GM12878 (cell line): ENCODE measurements at regions not wholly inside any gene's neighbourhood (a gene's known extent, or its start where the extent isn't known, plus 50 kb on each side); places are given as distances from the start of the nearest gene placed in this dataset.

Experiments
- ATAC-seq: fragments of 200-7000 bp; cut with Tn5 transposase; 3 replicates; pipeline ENCODE4 v1.9.1; 2020; ENCODE audit warnings: mild to moderate bottlenecking, moderate library complexity
- BruUV-seq: library from RNA; stranded (reverse); fragments of 400-500 nt; replicated peaks from 2 replicates; lab custom pipeline; 2021; lab: Mats Ljungman, UMichigan
- CTCF ChIA-PET: fragments of 300-600 bp; sonication (Branson Sonifier 250); formaldehyde crosslinking; extraction: SDS; loops from one replicate; lab custom pipeline; 2021; ENCODE audit warnings: inconsistent platforms; lab: Yijun Ruan, JAX
- POLR2A ChIA-PET: fragments of 350-600 bp; formaldehyde crosslinking; extraction: SDS; loops from one replicate; lab custom pipeline; 2021; ENCODE audit warnings: inconsistent platforms; lab: Charles Lee
- RAD21 ChIA-PET: fragments of 300-600 bp; sonication (Branson Sonifier 250); formaldehyde crosslinking; loops from one replicate; lab custom pipeline; 2023; ENCODE audit warnings: antibody characterized with exemption; ENCODE audit not compliant: unreplicated experiment; lab: Charles Lee
- SMC1A ChIA-PET: fragments of 300-600 bp; sonication (Branson Sonifier 250); formaldehyde crosslinking; loops from one replicate; lab custom pipeline; 2023; ENCODE audit not compliant: unreplicated experiment, uncharacterized antibody; lab: Charles Lee
- DNase-seq: peaks from one replicate; pipeline ENCODE4 v3.0.0-alpha.2; 2011; ENCODE audit warnings: low read depth, low spot score
- FAIRE-seq: peaks from 3 replicates; lab custom pipeline; 2011; peaks lifted over from hg19 to GRCh38; lab: Jason Lieb, UNC
- H2AFZ ChIP-seq: 2 replicates; pipeline ENCODE4 v1.6.0; 2011; ENCODE audit warnings: low read depth, low read length, control low read depth; ENCODE audit not compliant: control insufficient read depth
- H3K27ac ChIP-seq: 2 replicates; pipeline ENCODE4 v1.5.1; 2011; ENCODE audit warnings: control low read depth; ENCODE audit not compliant: control insufficient read depth, insufficient read depth
- H3K27me3 ChIP-seq, 2 experiments: replicated peaks in 1 of 2; 2 replicates each; pipeline versions ENCODE4 v1.6.0 to v1.6.1; 2011; ENCODE audit warnings: low read length in 1 of 2; ENCODE audit not compliant: control insufficient read depth in 2 of 2, insufficient read depth in 2 of 2
- H3K36me3 ChIP-seq, 2 experiments: 2 replicates each; pipeline ENCODE4 v1.5.1; 2011; ENCODE audit warnings: low read length in 1 of 2; ENCODE audit not compliant: control insufficient read depth in 2 of 2, insufficient read depth in 2 of 2
- H3K4me1 ChIP-seq: 2 replicates; pipeline ENCODE4 v1.6.1; 2011; ENCODE audit warnings: mild to moderate bottlenecking, low read length, moderate library complexity, mixed read lengths; ENCODE audit not compliant: control insufficient read depth, insufficient read depth
- H3K4me2 ChIP-seq: 2 replicates; pipeline ENCODE4 v1.6.0; 2011; ENCODE audit warnings: control low read depth; ENCODE audit not compliant: control insufficient read depth, insufficient read depth
- H3K4me3 ChIP-seq: fragments of 200-600 bp; sonication (generic); 2 replicates; pipeline ENCODE4 v1.5.1; 2016
- H3K79me2 ChIP-seq: 2 replicates; pipeline ENCODE4 v1.6.0; 2011; ENCODE audit warnings: low read length; ENCODE audit not compliant: control insufficient read depth, insufficient read depth
- H3K9ac ChIP-seq: 2 replicates; pipeline ENCODE4 v1.8.0; 2011; ENCODE audit warnings: low read length, control low read depth, mixed read lengths; ENCODE audit not compliant: control insufficient read depth, insufficient read depth
- H3K9me3 ChIP-seq: replicated peaks from 3 replicates; pipeline ENCODE4 v1.5.1; 2011; ENCODE audit warnings: mild to moderate bottlenecking, low read length; ENCODE audit not compliant: control insufficient read depth, insufficient read depth
- H4K20me1 ChIP-seq: 2 replicates; pipeline ENCODE4 v1.6.0; 2011; ENCODE audit not compliant: control insufficient read depth, insufficient read depth
- BMI1 ChIP-seq: fragments of 450-650 bp; IDR thresholded peaks from 2 replicates; pipeline ENCODE4 v1.6.1; 2016; ENCODE audit warnings: mild to moderate bottlenecking, moderate library complexity, borderline replicate concordance
- ETV6 ChIP-seq, 2 experiments: fragments of 450-650 bp in 1 of 2; IDR thresholded peaks in 1 of 2; conservative IDR thresholded peaks in 1 of 2; 2 replicates each; pipeline ENCODE4 v1.6.1; 2014; ENCODE audit warnings: antibody characterized with exemption in 1 of 2, borderline replicate concordance in 1 of 2, low read depth in 1 of 2, mild to moderate bottlenecking in 1 of 2, moderate library complexity in 1 of 2
- IRF5 ChIP-seq: fragments of 450-650 bp; IDR thresholded peaks from 2 replicates; pipeline ENCODE4 v1.6.1; 2017; ENCODE audit warnings: borderline replicate concordance
- KLF5 ChIP-seq: fragments of 450-650 bp; IDR thresholded peaks from 2 replicates; pipeline ENCODE4 v1.6.1; 2014; ENCODE audit warnings: mild to moderate bottlenecking; ENCODE audit not compliant: partially characterized antibody
- NR2C2 ChIP-seq: IDR thresholded peaks from 2 replicates; pipeline ENCODE4 v1.6.1; 2011; ENCODE audit warnings: borderline replicate concordance, low read depth; ENCODE audit not compliant: control insufficient read depth, insufficient read length
- NR2F1 ChIP-seq: fragments of 450-650 bp; conservative IDR thresholded peaks from 2 replicates; pipeline ENCODE4 v1.6.1; 2017; ENCODE audit warnings: mild to moderate bottlenecking
- POLR2AphosphoS5 ChIP-seq: IDR thresholded peaks from 2 replicates; pipeline ENCODE4 v1.6.1; 2011; ENCODE audit warnings: mild to moderate bottlenecking, low read length, inconsistent platforms
- RB1 ChIP-seq: fragments of 450-650 bp; formaldehyde crosslinking; IDR thresholded peaks from 2 replicates; pipeline ENCODE4 v1.6.1; 2017; ENCODE audit warnings: mild to moderate bottlenecking, borderline replicate concordance
- RCOR1 ChIP-seq: conservative IDR thresholded peaks from 2 replicates; pipeline ENCODE4 v1.6.1; 2012; ENCODE audit warnings: low read depth, low read length, improper control_type of control experiment
- REST ChIP-seq: IDR thresholded peaks from 2 replicates; pipeline ENCODE4 v1.6.1; 2012; ENCODE audit warnings: mild to moderate bottlenecking, low read depth, low read length
- SMAD5 ChIP-seq: IDR thresholded peaks from 2 replicates; pipeline ENCODE4 v1.6.1; 2016; ENCODE audit warnings: antibody characterized with exemption, low read depth
- SUPT20H ChIP-seq: IDR thresholded peaks from 2 replicates; pipeline ENCODE4 v1.6.1; 2011; ENCODE audit warnings: low read depth, mild to moderate bottlenecking, low read length, moderate library complexity, borderline replicate concordance; ENCODE audit not compliant: control insufficient read depth
- WGBS: methylation state at CpG from one replicate; pipeline ENCODE4 v1.1.6; 2016; ENCODE audit warnings: low lambda C conversion rate; ENCODE audit not compliant: insufficient replicate concordance, insufficient coverage; ENCODE audit errors: missing lambda C conversion rate; 5-methylcytosine and 5-hydroxymethylcytosine counted together
- in situ Hi-C: fragments of 300-500 bp; cut with MboI; formaldehyde crosslinking; loops from 9 replicates; pipeline ENCODE4 v1.14.3; 2018; ENCODE audit warnings: mixed read lengths
- intact Hi-C: fragments of 100-400 bp; cut with micrococcal nuclease; formaldehyde crosslinking; loops from one replicate; pipeline ENCODE4 v1.14.2; 2022; ENCODE audit not compliant: unreplicated experiment

GRCh38 chr14:84303140-84303539, 1226.8 kb upstream of the FLRT2 start:
- POLR2A ChIA-PET = no interaction called here
- Histone ChIP-seq H3K27ac (no peak overlapping the region), H3K9ac (no peak overlapping the region), H4K20me1 (no peaks in the 10 kb centered on the region), H3K9me3 (no peaks in the 10 kb centered on the region; the same call in 2 of the 3 replicates), H3K27me3 (no peaks in the 10 kb centered on the region), H3K4me2 (no peak overlapping the region), H2AFZ (no peak overlapping the region), H3K36me3 (no peaks in the 10 kb centered on the region), H3K4me1 (no peaks in the 10 kb centered on the region), H3K79me2 (no peaks in the 10 kb centered on the region), H3K4me3 (no peak overlapping the region)
- CTCF ChIA-PET = no interaction called here
- FAIRE-seq (no peak), DNase-seq (no peak), ATAC-seq (no peak)
- TF ChIP-seq REST = no peak
- no peak for TF ChIP-seq SMAD5
- no peak for TF ChIP-seq IRF5
- no peak for TF ChIP-seq POLR2AphosphoS5
- no peak for TF ChIP-seq RCOR1
- TF ChIP-seq RB1 = no peak
- TF ChIP-seq ETV6 (conservative IDR thresholded peaks at IDR 0.05 in 1 of 2, IDR thresholded peaks at IDR 0.05 in 1 of 2; ENCODE audit: borderline replicate concordance in 1 of 2, low read depth in 1 of 2) = no peak
- TF ChIP-seq BMI1 = no peak
- no peak for TF ChIP-seq KLF5
- no peak for TF ChIP-seq SUPT20H
- TF ChIP-seq NR2C2 = no peak
- no peak for TF ChIP-seq NR2F1
- 27% methylated on average over 7 of the region's 7 CpGs for WGBS
- RAD21 ChIA-PET = no interaction called here
- intact Hi-C loops = no loop called here
- in situ Hi-C loops = no loop called here
- no TSS peak for BruUV-seq
- SMC1A ChIA-PET = no interaction called here
